K562 (cell line): ENCODE measurements at regions not wholly inside any gene's neighbourhood (a gene's known extent, or its start where the extent isn't known, plus 50 kb on each side); places are given as distances from the start of the nearest gene placed in this dataset.
A peak's percentile ranks its signal among the peaks of the same experiment; 100 is the strongest.

Experiments
- ARID2 ChIP-seq: fragments of 450-650 bp; IDR thresholded peaks from 2 replicates; pipeline ENCODE4 v1.6.1; 2017; ENCODE audit warnings: antibody characterized with exemption, mild to moderate bottlenecking
- BRD4 ChIP-seq: fragments of 200-600 bp; sonication (generic); IDR thresholded peaks from 2 replicates; pipeline ENCODE4 v1.6.1; 2017; ENCODE audit warnings: inconsistent platforms
- CBFB ChIP-seq: sonication (generic); formaldehyde crosslinking; IDR thresholded peaks from 2 replicates; pipeline ENCODE4 v1.4.0; 2020; ENCODE audit warnings: mild to moderate bottlenecking, missing genetic modification reagents
- CBX5 ChIP-seq: IDR thresholded peaks from 2 replicates; pipeline ENCODE4 v1.6.1; 2014; ENCODE audit warnings: low read depth, borderline replicate concordance
- CREB3 ChIP-seq: fragments of 450-650 bp; conservative IDR thresholded peaks from 2 replicates; pipeline ENCODE4 v1.6.1; 2016; ENCODE audit warnings: missing genetic modification characterization, low read depth, mild to moderate bottlenecking, missing compliant biosample characterization, moderate library complexity
- DNMT1 ChIP-seq: fragments of 450-650 bp; IDR thresholded peaks from 2 replicates; pipeline ENCODE4 v1.6.1; 2016; ENCODE audit warnings: antibody characterized with exemption, mild to moderate bottlenecking
- ELF4 ChIP-seq: fragments of 450-650 bp; formaldehyde crosslinking; IDR thresholded peaks from 2 replicates; pipeline ENCODE4 v1.4.0; 2022; ENCODE audit warnings: missing genetic modification characterization
- EP300 ChIP-seq: IDR thresholded peaks from 2 replicates; pipeline ENCODE4 v1.6.1; 2012; ENCODE audit warnings: low read length, improper control_type of control experiment
- HMG20A ChIP-seq: fragments of 450-650 bp; formaldehyde crosslinking; conservative IDR thresholded peaks from 2 replicates; pipeline ENCODE4 v1.4.0; 2020; ENCODE audit warnings: mild to moderate bottlenecking, mixed read lengths
- HNRNPUL1 ChIP-seq: fragments of 200-400 bp; formaldehyde crosslinking; IDR thresholded peaks from 2 replicates; pipeline ENCODE4 v1.6.1; 2017; ENCODE audit warnings: low read length
- NKRF ChIP-seq: fragments of 450-650 bp; IDR thresholded peaks from 2 replicates; pipeline ENCODE4 v1.6.1; 2016; ENCODE audit warnings: borderline replicate concordance
- POLR2A ChIP-seq: fragments of 450-650 bp; conservative IDR thresholded peaks from 2 replicates; pipeline ENCODE4 v1.6.1; 2016
- RCOR1 ChIP-seq, 2 experiments: IDR thresholded peaks; 2 replicates each; pipeline ENCODE4 v1.6.1; 2012; ENCODE audit warnings: low read depth in 2 of 2, low read length in 2 of 2, borderline replicate concordance in 1 of 2, improper control_type of control experiment in 1 of 2
- SLC30A9 ChIP-seq: fragments of 250-450 bp; sonication (Bioruptor Pico); IDR thresholded peaks from 2 replicates; pipeline ENCODE4 v1.8.0; 2022; ENCODE audit warnings: mild to moderate bottlenecking, moderate library complexity
- TFAM ChIP-seq: fragments of 250-450 bp; sonication (Bioruptor Pico); conservative IDR thresholded peaks from 2 replicates; pipeline ENCODE4 v1.5.0; 2021; ENCODE audit warnings: mild to moderate bottlenecking, moderate library complexity
- VEZF1 ChIP-seq: fragments of 200-800 bp; sonication (Bioruptor generic); IDR thresholded peaks from 2 replicates; pipeline ENCODE4 v1.6.1; 2017; ENCODE audit warnings: missing genetic modification characterization, missing compliant biosample characterization
- XRCC4 ChIP-seq: IDR thresholded peaks from one replicate; pipeline ENCODE4 v1.6.1; 2011; ENCODE audit not compliant: insufficient read depth, insufficient read length; ENCODE audit errors: extremely low read depth
- ZNF217 ChIP-seq: sonication (generic); formaldehyde crosslinking; IDR thresholded peaks from 2 replicates; pipeline ENCODE4 v1.8.0; 2022; ENCODE audit warnings: mild to moderate bottlenecking, missing genetic modification reagents
- ZNF583 ChIP-seq: fragments of 250-450 bp; sonication (Bioruptor Pico); IDR thresholded peaks from 2 replicates; pipeline ENCODE4 v1.4.0; 2020
- TF ChIP-seq, protein P1 (sequence below): IDR thresholded peaks from 2 replicates; pipeline ENCODE4 v1.6.1; 2012; ENCODE audit warnings: low read depth, low read length, improper control_type of control experiment, borderline replicate concordance

DNA sequence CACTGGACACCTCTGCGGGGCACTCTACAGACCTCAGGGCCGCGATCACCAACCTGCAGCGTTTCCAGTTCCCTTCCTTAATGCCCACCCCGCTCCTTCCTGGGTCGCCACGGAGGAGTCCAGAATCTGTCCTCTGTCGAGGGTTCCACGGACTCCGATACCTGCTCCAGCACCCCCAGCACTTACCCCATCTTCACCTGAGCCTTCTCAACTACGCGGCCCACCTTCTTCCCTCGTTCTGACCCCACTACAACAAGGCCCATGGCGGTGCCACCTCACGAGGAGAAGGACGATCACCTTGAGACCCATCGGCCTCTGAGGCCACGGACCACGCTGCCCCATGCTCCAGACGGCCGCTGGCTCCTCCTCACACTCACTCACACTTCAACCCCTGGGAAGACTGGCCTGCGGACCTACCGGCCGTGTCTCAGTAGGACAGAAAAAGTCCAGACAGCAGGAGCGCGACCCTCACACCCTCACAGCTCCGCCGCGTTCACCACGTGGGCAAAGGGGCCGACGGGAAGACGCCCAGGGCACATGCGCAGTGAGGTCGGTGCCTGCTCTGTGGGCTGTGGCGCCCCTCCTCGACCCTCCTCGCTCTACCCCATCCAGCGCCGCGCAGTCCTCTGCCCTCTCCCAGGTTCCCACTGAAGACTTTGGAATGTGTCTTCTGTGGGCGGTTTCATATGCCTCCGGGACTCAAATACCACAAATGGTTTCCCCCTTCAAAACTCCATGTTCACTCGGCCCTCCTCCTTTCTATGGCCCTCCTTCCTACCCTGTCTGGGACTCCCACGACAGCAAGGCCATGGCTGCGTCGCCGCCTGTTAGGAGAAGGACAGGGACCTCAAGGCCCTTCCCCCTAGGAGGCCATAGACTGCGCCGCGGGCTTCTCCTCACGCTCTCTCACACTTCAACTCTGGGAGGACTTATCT lies 193.9 kb upstream of the PHF14 start (continued):
- TF ChIP-seq CBX5 (no peak), CREB3 (peak; percentile 70; the same call in 1 of the 2 replicates), HMG20A (CRISPR knock-in tag) (no peak), SLC30A9 (CRISPR knock-in tag) (no peak), BRD4 (peak; percentile 85), POLR2A (peak; percentile 84), ARID2 (no peak), HNRNPUL1 (no peak), TFAM (CRISPR knock-in tag) (no peak), DNMT1 (no peak), ZNF583 (CRISPR knock-in tag) (peak; percentile 79; the same call in 1 of the 2 replicates), ZNF217 (CRISPR knock-in tag) (no peak), EP300 (no peak), ELF4 (CRISPR knock-in tag) (no peak), VEZF1 (CRISPR knock-in tag) (peak; percentile 56; the same call in 1 of the 2 replicates), NKRF (peak; percentile 70), XRCC4 (no peak), RCOR1 (IDR thresholded peaks at IDR 0.05; ENCODE audit: borderline replicate concordance in 1 of 2, low read depth in 2 of 2, low read length in 2 of 2) (no peak; a peak in 1 of 4 replicates), CBFB (peak; percentile 65; the same call in 1 of the 2 replicates)
- TF ChIP-seq, protein P1, sequence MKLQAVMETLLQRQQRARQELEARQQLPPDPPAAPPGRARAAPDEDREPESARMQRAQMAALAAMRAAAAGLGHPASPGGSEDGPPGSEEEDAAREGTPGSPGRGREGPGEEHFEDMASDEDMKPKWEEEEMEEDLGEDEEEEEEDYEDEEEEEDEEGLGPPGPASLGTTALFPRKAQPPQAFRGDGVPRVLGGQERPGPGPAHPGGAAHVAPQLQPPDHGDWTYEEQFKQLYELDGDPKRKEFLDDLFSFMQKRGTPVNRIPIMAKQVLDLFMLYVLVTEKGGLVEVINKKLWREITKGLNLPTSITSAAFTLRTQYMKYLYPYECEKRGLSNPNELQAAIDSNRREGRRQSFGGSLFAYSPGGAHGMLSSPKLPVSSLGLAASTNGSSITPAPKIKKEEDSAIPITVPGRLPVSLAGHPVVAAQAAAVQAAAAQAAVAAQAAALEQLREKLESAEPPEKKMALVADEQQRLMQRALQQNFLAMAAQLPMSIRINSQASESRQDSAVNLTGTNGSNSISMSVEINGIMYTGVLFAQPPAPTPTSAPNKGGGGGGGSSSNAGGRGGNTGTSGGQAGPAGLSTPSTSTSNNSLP: no peak
